ENCODE measurements at regions not wholly inside any gene's neighbourhood (a gene's known extent, or its start where the extent isn't known, plus 50 kb on each side); places are given as distances from the start of the nearest gene placed in this dataset.

DNA sequence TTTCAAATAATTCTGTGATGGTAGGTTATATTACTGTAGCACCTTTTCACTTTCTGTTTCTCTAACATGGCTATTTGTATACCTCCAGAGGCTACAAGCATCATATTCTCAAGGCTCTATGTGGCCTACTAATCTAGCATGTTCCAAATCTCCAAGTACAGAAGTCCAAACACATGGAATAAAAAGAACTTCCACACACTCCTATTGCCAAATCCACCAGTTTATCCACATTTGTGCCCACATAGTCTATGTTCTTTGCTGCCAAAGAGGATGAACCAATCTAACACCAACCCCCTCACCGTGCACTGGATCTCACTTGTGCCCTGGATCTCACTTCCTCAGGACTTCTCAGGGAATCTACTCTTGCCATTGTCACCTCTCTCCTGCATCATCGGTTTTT is 247.3 kb upstream of the RBBP8 start:
- Histone ChIP-seq H3K4me3 (no peak overlapping the region), H3K27ac (no peak overlapping the region), H3K27me3 (no peaks in the 10 kb centered on the region), H3K36me3 (no peaks in the 10 kb centered on the region), H3K4me1 (peaks cover 0 to 14% (median 9%) of the 10 kb centered on the region in 4 donors), H3K9me3 (no peaks in the 10 kb centered on the region)
- intact Hi-C loops (cut with DNase I; ENCODE audit: low total_unique reads), result loop anchor here (1.0 kb wide), 1 partner anchor 9 kb away; no protein-coding TSS in a partner anchor
- TF ChIP-seq, protein P1, sequence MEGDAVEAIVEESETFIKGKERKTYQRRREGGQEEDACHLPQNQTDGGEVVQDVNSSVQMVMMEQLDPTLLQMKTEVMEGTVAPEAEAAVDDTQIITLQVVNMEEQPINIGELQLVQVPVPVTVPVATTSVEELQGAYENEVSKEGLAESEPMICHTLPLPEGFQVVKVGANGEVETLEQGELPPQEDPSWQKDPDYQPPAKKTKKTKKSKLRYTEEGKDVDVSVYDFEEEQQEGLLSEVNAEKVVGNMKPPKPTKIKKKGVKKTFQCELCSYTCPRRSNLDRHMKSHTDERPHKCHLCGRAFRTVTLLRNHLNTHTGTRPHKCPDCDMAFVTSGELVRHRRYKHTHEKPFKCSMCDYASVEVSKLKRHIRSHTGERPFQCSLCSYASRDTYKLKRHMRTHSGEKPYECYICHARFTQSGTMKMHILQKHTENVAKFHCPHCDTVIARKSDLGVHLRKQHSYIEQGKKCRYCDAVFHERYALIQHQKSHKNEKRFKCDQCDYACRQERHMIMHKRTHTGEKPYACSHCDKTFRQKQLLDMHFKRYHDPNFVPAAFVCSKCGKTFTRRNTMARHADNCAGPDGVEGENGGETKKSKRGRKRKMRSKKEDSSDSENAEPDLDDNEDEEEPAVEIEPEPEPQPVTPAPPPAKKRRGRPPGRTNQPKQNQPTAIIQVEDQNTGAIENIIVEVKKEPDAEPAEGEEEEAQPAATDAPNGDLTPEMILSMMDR (IDR thresholded peaks at IDR 0.05), result no peak
- DNase-seq, result no peak

DNA sequence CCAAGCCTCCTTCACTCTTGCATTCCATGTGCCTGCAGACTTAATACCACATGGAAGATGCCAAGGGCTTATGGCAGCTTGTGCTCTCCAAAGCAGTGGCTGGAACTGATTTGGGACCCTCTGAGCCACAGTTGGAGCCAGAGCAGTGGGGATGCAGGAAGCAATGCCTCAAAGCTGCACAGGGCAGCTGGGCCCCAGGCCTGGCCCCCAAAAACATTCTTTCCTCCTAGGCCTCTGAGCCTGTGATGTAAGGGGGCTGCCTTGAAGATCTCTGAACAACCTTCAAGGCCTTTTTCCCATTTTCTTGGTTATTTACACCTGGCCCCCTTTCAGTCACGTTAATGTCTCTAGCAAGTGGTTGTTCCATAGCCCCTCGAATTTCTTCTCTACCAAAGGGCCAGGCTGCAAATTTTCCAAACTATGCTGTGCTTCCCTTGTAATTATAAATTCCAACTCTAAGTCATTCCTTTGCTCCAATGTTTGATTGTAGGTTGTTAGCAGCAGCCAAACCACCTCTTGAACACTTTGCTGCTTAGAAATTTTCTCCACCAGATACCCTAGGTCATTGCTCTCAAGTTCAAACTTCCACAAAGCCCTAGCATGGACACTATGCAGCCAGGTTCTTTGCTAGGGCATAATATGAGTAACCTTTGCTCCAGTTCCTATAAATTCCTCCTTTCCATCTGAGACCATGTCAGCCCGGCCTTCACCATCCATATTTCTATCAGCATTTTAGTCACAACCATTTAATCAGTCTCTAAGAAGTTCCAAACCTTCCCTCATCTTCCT is 245.0 kb upstream of the RBBP8 start:
- intact Hi-C loops (cut with DNase I; ENCODE audit: low total_unique reads), result no loop called here

DNA sequence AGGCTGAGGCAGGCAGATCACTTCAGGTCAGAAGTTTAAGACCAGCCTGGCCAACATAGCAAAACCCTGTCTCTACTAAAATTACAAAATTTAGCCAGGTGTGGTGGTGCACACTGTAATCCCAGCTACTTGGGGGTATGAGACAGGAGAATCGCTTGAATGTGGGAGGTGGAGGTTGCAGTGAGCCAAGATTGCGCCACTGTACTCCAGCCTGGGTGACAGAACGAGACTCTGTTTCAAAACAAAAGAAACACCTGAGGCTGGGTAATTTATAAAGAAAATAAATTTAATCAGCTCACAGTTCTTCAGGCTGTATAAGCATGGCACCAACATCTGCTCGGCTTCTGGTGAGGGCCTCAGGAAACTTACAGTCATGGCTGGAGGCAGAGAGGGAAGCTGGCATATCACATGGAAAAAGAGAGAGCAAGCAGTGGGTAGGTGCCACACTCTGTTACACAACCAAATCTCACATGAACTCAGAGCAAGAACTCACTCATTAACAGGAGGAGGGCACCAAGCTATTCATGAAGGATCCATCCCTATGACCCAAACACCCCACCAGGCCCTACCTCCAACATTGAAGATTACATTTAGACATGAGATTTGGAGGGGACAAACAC is 244.1 kb upstream of the RBBP8 start:
- no peak overlapping the region for H3K27ac ChIP-seq
- no peaks in the 10 kb centered on the region for H3K27me3 ChIP-seq
- no peak overlapping the region for H3K4me3 ChIP-seq
- TF ChIP-seq, protein P1 (IDR thresholded peaks at IDR 0.05), result no peak
- H3K36me3 ChIP-seq, result no peaks in the 10 kb centered on the region
- no peaks in the 10 kb centered on the region for H3K4me1 ChIP-seq
- no peaks in the 10 kb centered on the region for H3K9me3 ChIP-seq
- intact Hi-C loops (cut with DNase I; ENCODE audit: low total_unique reads), result no loop called here
- DNase-seq, result no peak

More for the DNA sequence above, 245.0 kb upstream of the RBBP8 start:
- DNase-seq, result no peak
- peaks cover 0 to 7% (median 4%) of the 10 kb centered on the region in 4 donors for H3K4me1 ChIP-seq
- H3K4me3 ChIP-seq, result no peak overlapping the region
- no peaks in the 10 kb centered on the region for H3K9me3 ChIP-seq
- no peak overlapping the region for H3K27ac ChIP-seq
- H3K27me3 ChIP-seq, result no peaks in the 10 kb centered on the region
- no peaks in the 10 kb centered on the region for H3K36me3 ChIP-seq
- TF ChIP-seq, protein P1 (IDR thresholded peaks at IDR 0.05), result no peak

DNA sequence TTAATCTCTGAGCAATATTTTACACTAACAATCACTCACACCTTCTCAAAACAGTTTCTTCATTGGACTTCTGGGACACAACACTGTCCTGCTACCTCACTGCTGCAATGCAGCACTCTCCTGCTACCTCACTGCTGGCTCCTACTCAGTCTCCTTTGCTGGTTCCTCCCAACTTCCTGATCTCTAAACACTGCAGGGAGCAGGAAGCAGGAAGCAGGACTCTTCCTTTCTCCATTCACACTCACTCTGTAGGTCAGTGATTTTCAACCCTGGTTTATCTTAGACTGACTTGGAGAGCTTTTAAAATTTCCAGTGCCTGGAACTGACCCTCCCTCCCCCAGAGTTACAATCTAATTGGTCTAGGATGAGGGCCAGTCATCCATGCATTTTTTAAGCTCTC is 243.4 kb upstream of the RBBP8 start:
- H3K9me3 ChIP-seq, result no peaks in the 10 kb centered on the region
- TF ChIP-seq, protein P1 (IDR thresholded peaks at IDR 0.05), result no peak
- no peak overlapping the region for H3K4me3 ChIP-seq
- intact Hi-C loops (cut with DNase I; ENCODE audit: low total_unique reads), result no loop called here
- H3K27me3 ChIP-seq, result no peaks in the 10 kb centered on the region
- no peaks in the 10 kb centered on the region for H3K36me3 ChIP-seq
- H3K27ac ChIP-seq, result no peak overlapping the region
- no peak for DNase-seq
- H3K4me1 ChIP-seq, result no peaks in the 10 kb centered on the region

DNA sequence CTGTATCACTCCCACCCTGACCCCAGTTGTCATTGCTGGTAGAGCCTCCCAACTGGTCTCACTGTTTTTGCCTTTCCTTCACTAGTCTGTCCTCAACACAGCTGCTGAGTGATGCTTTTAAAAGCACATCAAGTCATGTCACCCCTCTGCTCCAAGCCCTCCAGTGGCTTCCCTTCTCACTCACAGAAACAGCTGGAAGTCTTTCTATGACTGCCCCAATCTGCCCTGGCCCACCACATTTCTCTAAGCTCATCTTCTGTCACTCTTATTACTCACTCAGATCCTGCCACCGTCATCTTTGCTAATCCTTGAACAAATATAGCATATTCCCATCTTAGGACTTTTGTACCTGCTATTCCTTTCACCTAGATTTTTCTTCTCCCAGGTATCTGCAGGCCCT is 242.6 kb upstream of the RBBP8 start:
- intact Hi-C loops (cut with DNase I; ENCODE audit: low total_unique reads), result no loop called here
- H3K27me3 ChIP-seq, result no peaks in the 10 kb centered on the region
- TF ChIP-seq, protein P1 (IDR thresholded peaks at IDR 0.05), result no peak
- DNase-seq, result no peak
- H3K36me3 ChIP-seq, result no peaks in the 10 kb centered on the region
- H3K4me3 ChIP-seq, result no peak overlapping the region
- no peak overlapping the region for H3K27ac ChIP-seq
- no peaks in the 10 kb centered on the region for H3K9me3 ChIP-seq
- peaks cover 0 to 5% (median 0%) of the 10 kb centered on the region in 4 donors for H3K4me1 ChIP-seq

Measured in tibial artery (tissue), 4 donors.